Thymus (tissue), 11 donors: ENCODE measurements at regions not wholly inside any gene's neighbourhood (a gene's known extent, or its start where the extent isn't known, plus 50 kb on each side); places are given as distances from the start of the nearest gene placed in this dataset.

Experiments
- DNase-seq, 9 donors: peaks; one replicate each; pipeline ENCODE4 v3.0.0-alpha.2; 2013; ENCODE audit warnings: low spot score in 9 of 9, low read depth in 6 of 9, missing footprints in 1 of 9
- H3K27ac ChIP-seq, 2 donors: one replicate each; pipeline ENCODE4 v1.5.1; 2013; ENCODE audit warnings: control low read depth in 1 of 2, low read depth in 1 of 2, low read length in 1 of 2, mild to moderate bottlenecking in 1 of 2, moderate library complexity in 1 of 2
- H3K27me3 ChIP-seq, 2 donors: one replicate each; pipeline ENCODE4 v1.5.1; 2013; ENCODE audit warnings: low read length in 1 of 2; ENCODE audit not compliant: control insufficient read depth in 2 of 2, insufficient read depth in 1 of 2
- H3K36me3 ChIP-seq, 2 donors: one replicate each; pipeline ENCODE4 v1.5.1; 2013; ENCODE audit warnings: low read length in 1 of 2, mild to moderate bottlenecking in 1 of 2, moderate library complexity in 1 of 2; ENCODE audit not compliant: control insufficient read depth in 2 of 2, insufficient read depth in 2 of 2
- H3K4me1 ChIP-seq, 2 donors: one replicate each; pipeline ENCODE4 v1.5.1; 2013; ENCODE audit warnings: low read length in 2 of 2; ENCODE audit not compliant: control insufficient read depth in 2 of 2, insufficient read depth in 2 of 2
- H3K4me3 ChIP-seq, 2 donors: one replicate each; pipeline ENCODE4 v1.5.1; 2013; ENCODE audit warnings: low read length in 2 of 2, control low read depth in 1 of 2, mild to moderate bottlenecking in 1 of 2
- H3K9me3 ChIP-seq, 2 donors: one replicate each; pipeline ENCODE4 v1.5.1; 2013; ENCODE audit warnings: low read length in 1 of 2, mild to moderate bottlenecking in 1 of 2; ENCODE audit not compliant: control insufficient read depth in 2 of 2, insufficient read depth in 1 of 2
- WGBS: extraction: QIAGEN DNeasy Blood & Tissue Kit; methylation state at CpG from one replicate; pipeline ENCODE4 v1.1.7; 2013; 5-methylcytosine and 5-hydroxymethylcytosine counted together
- donor health status: healthy.

DNA sequence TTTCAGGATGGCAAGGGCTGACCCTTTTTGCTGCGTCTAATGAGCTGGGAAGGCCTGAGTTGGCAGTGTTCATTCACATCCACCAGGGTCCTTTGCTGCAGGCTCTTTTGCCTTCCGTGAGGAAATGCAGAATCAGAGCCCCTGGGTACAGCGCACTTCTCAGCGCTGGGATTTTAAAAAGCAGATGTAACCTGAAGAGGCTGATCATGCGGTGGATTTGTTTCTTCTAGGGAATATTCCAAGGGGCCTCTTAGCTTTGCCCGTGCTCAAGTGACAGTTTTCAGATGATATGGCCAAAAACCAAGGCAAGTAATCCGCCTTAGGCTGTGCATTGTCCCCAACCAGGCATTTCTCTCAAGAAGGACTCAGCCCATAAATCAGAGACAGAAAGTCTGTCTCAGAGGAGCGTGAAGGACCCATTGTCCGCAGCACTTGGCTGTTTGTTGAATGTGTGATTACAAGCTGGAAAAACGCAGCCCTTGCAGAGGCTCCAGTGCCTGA lies 237.6 kb downstream of the PTPRC start:
- Histone ChIP-seq H3K27ac (no peak overlapping the region), H3K9me3 (peaks cover 0 to 3% of the 10 kb centered on the region in 2 donors), H3K36me3 (peaks cover 25 to 73% of the 10 kb centered on the region in 2 donors), H3K27me3 (no peaks in the 10 kb centered on the region), H3K4me1 (no peaks in the 10 kb centered on the region), H3K4me3 (no peak overlapping the region)
- no peak for DNase-seq
- WGBS: 97% methylated on average over 10 of the region's 10 CpGs

DNA sequence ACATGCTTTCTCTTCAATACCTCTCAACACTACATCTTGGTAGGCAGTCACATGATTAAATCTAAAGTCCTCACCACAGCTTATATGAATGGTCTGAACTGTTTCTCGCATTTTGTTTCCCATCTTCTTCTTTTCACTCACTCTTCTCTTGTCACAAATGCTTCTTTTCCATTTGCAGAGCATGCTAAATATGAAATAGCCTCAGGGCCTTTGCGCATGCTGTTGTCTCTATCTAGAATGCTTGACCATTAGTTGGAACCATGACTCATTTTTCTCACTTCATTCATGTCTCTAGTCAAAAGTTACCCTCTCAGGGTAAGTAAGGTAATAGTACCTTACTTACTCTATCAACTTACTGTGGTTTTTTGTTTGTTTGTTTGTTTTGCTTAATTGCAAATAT lies 239.7 kb downstream of the PTPRC start:
- H3K4me3 ChIP-seq: no peak overlapping the region
- no peaks in the 10 kb centered on the region for H3K4me1 ChIP-seq
- peaks cover 0 to 3% of the 10 kb centered on the region in 2 donors for H3K9me3 ChIP-seq
- no peaks in the 10 kb centered on the region for H3K27me3 ChIP-seq
- H3K36me3 ChIP-seq: peaks cover 25 to 77% of the 10 kb centered on the region in 2 donors
- DNase-seq: no peak
- 99% methylated on average over 2 of the region's 2 CpGs for WGBS
- no peak overlapping the region for H3K27ac ChIP-seq

DNA sequence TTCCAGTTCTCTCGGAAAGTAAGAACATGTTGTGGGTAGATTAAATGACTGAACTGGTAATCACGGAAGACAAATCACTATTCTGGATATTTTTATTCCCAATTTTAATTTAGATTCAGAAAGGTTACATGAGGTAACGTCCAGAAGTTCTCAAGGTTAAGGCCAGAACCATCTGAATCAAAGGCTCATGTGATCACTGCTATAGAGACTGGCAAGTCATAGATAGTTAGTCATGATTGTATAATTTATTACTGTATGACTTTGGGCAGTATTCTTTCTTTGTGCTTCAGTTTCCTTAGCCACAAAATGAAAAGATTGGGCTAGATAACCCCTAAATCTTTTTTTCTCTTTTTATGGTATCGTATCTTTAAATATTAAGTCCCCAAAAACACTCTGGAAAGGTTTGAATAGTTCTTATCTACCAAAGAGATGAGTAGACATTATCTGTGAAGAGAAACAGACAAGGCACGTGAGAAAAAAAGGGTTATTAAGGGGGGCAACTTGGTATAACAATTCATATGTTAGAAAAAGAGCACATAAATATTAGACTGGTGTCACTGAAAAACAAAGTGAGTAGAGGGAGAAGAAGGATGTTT lies 241.0 kb downstream of the PTPRC start:
- H3K27ac ChIP-seq: no peak overlapping the region
- peaks cover 25 to 81% of the 10 kb centered on the region in 2 donors for H3K36me3 ChIP-seq
- no peak overlapping the region for H3K4me3 ChIP-seq
- 88% methylated on average over 5 of the region's 5 CpGs for WGBS
- no peak for DNase-seq
- H3K4me1 ChIP-seq: peaks cover 0 to 3% of the 10 kb centered on the region in 2 donors
- no peaks in the 10 kb centered on the region for H3K27me3 ChIP-seq
- peaks cover 0 to 3% of the 10 kb centered on the region in 2 donors for H3K9me3 ChIP-seq

DNA sequence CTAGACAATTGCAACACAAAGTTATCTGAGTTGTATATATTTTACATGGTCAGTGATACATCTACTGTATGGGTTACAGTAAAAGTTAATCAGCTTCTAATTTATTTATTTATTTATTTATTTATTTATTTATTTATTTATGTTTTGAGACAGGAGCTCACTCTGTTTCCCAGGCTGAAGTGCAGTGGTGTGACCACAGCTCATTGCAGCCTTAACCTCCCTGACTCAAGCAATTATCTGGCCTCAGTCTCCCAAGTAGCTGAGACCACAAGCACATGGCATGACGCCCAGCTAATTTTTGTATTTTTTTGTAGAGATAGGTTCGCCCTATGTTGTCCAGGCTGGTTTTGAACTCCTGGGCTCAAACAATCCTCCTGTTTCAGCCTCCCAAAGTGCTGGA lies 241.6 kb downstream of the PTPRC start:
- H3K27me3 ChIP-seq: no peaks in the 10 kb centered on the region
- no peak overlapping the region for H3K4me3 ChIP-seq
- H3K36me3 ChIP-seq: peaks cover 25 to 79% of the 10 kb centered on the region in 2 donors
- no peak overlapping the region for H3K27ac ChIP-seq
- peaks cover 0 to 4% of the 10 kb centered on the region in 2 donors for H3K4me1 ChIP-seq
- WGBS: 97% methylated on average over 2 of the region's 2 CpGs
- peaks cover 0 to 3% of the 10 kb centered on the region in 2 donors for H3K9me3 ChIP-seq
- no peak for DNase-seq

DNA sequence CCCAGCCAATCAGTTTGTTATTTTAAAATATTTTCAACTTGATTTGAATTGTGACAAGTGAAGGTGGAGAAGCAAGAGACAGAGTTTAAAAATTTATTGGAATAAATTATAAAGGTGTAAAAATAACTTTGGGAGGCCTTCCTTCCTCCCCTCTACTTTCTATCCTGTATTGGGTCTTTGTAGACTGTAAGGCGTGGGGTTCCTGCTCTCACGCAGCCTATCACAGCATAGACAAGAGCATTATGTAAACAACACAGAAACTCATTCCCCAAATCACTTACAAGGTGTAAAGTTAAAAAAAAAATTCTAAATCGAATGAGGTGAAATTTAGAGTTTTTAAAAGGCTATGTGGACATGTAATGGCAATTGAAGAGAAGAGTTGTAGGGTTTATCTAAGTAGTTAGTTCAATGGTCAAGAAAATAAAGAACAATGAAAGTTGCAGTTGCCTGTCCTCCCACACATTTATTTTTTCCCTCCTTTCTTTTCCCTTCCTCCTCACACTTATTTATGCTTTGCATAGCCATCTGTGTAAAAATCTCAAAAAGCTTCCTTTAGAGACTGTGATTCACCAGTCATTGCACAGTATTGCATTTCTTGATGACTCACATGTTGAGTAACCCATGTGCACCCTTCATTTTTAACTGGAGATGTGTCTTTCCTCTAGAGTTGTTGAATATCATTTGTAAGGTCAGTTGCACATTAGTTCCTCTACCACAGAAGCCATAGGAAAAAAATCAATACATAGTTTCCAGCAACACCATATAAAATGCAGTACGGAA lies 242.2 kb downstream of the PTPRC start:
- Histone ChIP-seq H3K4me3 (no peak overlapping the region), H3K4me1 (peaks cover 0 to 4% of the 10 kb centered on the region in 2 donors), H3K9me3 (peaks cover 0 to 3% of the 10 kb centered on the region in 2 donors), H3K36me3 (peaks cover 25 to 73% of the 10 kb centered on the region in 2 donors), H3K27me3 (no peaks in the 10 kb centered on the region), H3K27ac (peak overlapping the region in 1 of 2 donors; percentile 1)
- DNase-seq: no peak
- 95% methylated on average over 4 of the region's 4 CpGs for WGBS

DNA sequence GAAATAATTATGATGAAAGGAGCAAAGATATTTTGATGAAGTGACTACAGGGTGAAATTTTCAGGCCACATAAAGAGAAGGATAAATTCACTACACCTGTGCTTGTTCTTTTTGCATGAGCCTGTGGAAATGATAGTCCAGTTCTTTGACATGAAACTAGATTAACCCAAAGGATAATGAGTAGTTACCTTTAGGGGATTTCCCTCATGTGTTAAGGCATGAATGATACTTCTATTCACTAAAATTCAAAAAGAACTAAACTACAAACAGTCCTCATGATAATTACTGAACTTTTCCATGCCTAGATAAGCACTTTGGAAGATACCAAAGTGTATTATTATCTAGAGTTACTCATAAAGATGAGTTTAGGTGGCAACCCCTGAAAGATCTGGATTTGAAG lies 244.3 kb downstream of the PTPRC start:
- no peaks in the 10 kb centered on the region for H3K27me3 ChIP-seq
- H3K9me3 ChIP-seq: no peaks in the 10 kb centered on the region
- DNase-seq: no peak
- H3K4me1 ChIP-seq: peaks cover 0 to 4% of the 10 kb centered on the region in 2 donors
- peaks cover 20 to 63% of the 10 kb centered on the region in 2 donors for H3K36me3 ChIP-seq
- H3K27ac ChIP-seq: no peak overlapping the region
- H3K4me3 ChIP-seq: no peak overlapping the region

DNA sequence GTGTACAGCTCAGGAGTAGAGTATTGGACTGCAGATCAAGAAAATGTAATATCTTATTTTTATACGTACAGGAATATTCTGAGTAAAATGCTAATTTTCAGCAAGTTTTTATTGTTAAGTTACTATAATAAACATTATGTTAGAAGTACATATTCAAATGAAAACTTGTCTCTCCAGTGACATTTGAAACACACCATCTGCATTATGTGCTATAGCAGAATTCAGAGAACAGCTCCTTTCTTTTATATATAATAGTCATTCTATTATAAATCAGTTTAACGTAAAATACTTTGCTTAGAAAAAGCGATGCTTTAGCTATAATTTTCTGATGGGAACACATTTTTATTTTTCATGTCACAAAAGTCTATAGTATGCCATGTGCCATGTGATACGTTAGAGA lies 249.0 kb downstream of the PTPRC start:
- Histone ChIP-seq H3K36me3 (peaks cover 7 to 68% of the 10 kb centered on the region in 2 donors), H3K27ac (no peak overlapping the region), H3K9me3 (no peaks in the 10 kb centered on the region), H3K27me3 (no peaks in the 10 kb centered on the region), H3K4me1 (peaks cover 3 to 4% of the 10 kb centered on the region in 2 donors), H3K4me3 (no peak overlapping the region)
- 86% methylated on average over 4 of the region's 4 CpGs for WGBS
- DNase-seq: no peak

DNA sequence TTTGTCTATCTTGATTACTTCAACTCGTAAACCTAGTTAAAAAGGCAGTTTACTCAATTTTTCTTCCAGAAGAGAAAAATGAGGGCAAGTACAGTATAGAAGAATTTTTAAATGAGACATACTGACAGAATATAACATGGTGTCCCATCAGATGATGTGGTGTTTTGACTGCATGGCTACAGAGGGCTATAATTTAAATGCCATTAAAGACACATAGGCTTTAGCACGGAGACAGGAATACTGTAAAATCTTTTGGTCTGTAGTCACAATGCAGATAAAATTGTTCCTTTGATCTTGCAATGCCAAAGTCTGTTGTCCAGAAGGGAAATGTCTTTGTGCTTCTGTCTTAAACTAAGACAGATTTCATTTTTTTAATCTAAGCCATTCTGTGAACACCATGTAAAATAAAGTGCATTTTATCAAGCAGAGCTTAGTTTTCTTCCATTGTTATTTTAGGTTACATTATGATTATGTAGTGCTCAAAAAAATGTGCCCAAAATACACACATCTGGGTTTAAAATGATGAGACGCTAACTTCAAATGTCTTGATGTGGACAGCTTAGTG lies 249.6 kb downstream of the PTPRC start:
- H3K4me3 ChIP-seq: no peak overlapping the region
- H3K9me3 ChIP-seq: no peaks in the 10 kb centered on the region
- no peak overlapping the region for H3K27ac ChIP-seq
- H3K36me3 ChIP-seq: peaks cover 7 to 69% of the 10 kb centered on the region in 2 donors
- H3K4me1 ChIP-seq: peaks cover 3 to 4% of the 10 kb centered on the region in 2 donors
- no peaks in the 10 kb centered on the region for H3K27me3 ChIP-seq
- 88% methylated on average over 3 of the region's 3 CpGs for WGBS
- no peak for DNase-seq

DNA sequence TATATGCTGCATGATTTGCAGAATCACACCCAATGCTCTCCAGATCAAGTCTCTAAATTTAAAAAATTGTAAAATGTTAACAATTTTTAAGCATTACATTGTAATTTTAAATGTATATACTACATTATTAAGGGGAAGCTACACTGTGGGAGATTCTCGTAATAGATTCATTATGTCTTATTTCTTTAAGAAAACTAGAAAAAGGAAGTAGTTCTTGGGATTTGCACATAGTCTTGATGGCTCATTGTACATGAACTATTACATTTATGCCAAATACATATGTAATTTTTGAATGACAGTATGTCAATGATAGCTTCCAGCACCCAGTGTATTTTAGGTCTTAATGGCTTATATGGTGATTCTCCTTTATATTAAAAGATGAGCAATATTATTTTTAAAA lies 250.3 kb downstream of the PTPRC start:
- Histone ChIP-seq H3K4me3 (no peak overlapping the region), H3K4me1 (peaks cover 3 to 4% of the 10 kb centered on the region in 2 donors), H3K36me3 (peaks cover 7 to 69% of the 10 kb centered on the region in 2 donors), H3K27me3 (no peaks in the 10 kb centered on the region), H3K27ac (no peak overlapping the region), H3K9me3 (no peaks in the 10 kb centered on the region)
- no peak for DNase-seq
- WGBS: 92% methylated on average over 1 of the region's 1 CpG
